ENCODE measurements at regions not wholly inside any gene's neighbourhood (a gene's known extent, or its start where the extent isn't known, plus 50 kb on each side); places are given as distances from the start of the nearest gene placed in this dataset.
A peak's percentile ranks its signal among the peaks of the same experiment; 100 is the strongest.

- intact Hi-C loops (cut with micrococcal nuclease) (no loop called here), in situ Hi-C loops (cut with MboI) (loop anchor here (25.0 kb wide), 1 partner anchor 441 kb away; no protein-coding TSS in a partner anchor)
- no peaks in the 10 kb centered on the region for H3K36me3 ChIP-seq (ENCODE audit: control insufficient read depth, insufficient read depth, low read length)
- 9% methylated on average over 7 of the region's 7 CpGs for WGBS (ENCODE audit: insufficient coverage, low coverage, missing lambda C conversion rate)
- no peak overlapping the region for H3K4me3 ChIP-seq
- H3K4me1 ChIP-seq (replicated peaks in 1 of 2; ENCODE audit: control insufficient read depth in 2 of 2, insufficient read depth in 2 of 2, low read length in 2 of 2), result no peaks in the 10 kb centered on the region
- H3K79me2 ChIP-seq (ENCODE audit: control insufficient read depth, insufficient read depth, low read length), result no peaks in the 10 kb centered on the region
- no peak overlapping the region for H3K4me2 ChIP-seq (ENCODE audit: insufficient read depth, low read length)
- H3K27me3 ChIP-seq (ENCODE audit: control insufficient read depth in 2 of 2, insufficient read depth in 2 of 2, low read length in 2 of 2), result no peaks in the 10 kb centered on the region
- no TSS peak for BruUV-seq (replicated peaks)
- no peak for TF ChIP-seq SP1 (CRISPR knock-in tag; IDR thresholded peaks at IDR 0.05)
- TF ChIP-seq CEBPG (CRISPR knock-in tag; IDR thresholded peaks at IDR 0.05), result no peak
- peak; percentile 40 to 92; a peak in 3 of 4 replicates for TF ChIP-seq CEBPG (tag; conservative IDR thresholded peaks at IDR 0.05 in 1 of 2, IDR thresholded peaks at IDR 0.05 in 1 of 2)
- peak; percentile 88 for TF ChIP-seq CEBPB (tag; IDR thresholded peaks at IDR 0.05)
- H3K9me3 ChIP-seq (replicated peaks; ENCODE audit: control insufficient read depth, insufficient read depth, low read depth, low read length), result no peaks in the 10 kb centered on the region
- H3K27ac ChIP-seq (ENCODE audit: extremely low read depth, low read depth, low read length), result no peak overlapping the region
- no peaks in the 10 kb centered on the region for H4K20me1 ChIP-seq (replicated peaks; ENCODE audit: control insufficient read depth, insufficient read depth, low read length)
- no peak overlapping the region for H3K9ac ChIP-seq (ENCODE audit: insufficient read depth in 1 of 2, low read depth in 2 of 2, low read length in 2 of 2)
- ATAC-seq (no peak), DNase-seq (ENCODE audit: extremely low read depth in 1 of 4, low spot score in 3 of 4) (no peak), FAIRE-seq (no peak)
- ChIA-PET POLR2A (no interaction called here), CTCF (ENCODE audit: low intra/inter-chr PET ratio) (no interaction called here)
- no peaks in the 10 kb centered on the region for H3K9me1 ChIP-seq (ENCODE audit: control insufficient read depth, insufficient read depth, low read length)
- H2AFZ ChIP-seq (ENCODE audit: low read depth, low read length), result no peak overlapping the region
Measured at GRCh38 chr3:157871248-157871647, 235.0 kb downstream of the SHOX2 start.

DNA sequence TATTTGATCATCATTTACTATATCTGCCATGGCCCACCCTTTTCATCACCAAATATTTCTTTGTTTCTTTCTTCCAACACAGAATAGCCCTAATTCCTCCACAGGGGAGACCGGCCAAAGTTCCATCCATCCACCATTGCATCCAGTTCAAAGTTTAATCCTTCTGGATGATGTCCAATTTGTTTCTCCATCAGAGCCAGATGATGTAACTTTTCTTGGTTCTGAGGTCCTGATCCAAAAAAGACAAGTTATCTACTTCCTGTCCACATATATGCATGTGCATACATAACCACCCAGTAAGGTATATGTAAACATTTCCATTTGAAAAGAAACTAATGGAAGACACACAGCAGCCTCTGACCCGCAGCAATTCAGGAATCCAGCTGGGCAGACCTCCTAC lies 237.3 kb downstream of the SHOX2 start:
- no peak for FAIRE-seq
- no peak for ATAC-seq

More for the DNA sequence above, 237.3 kb downstream of the SHOX2 start:
- DNase-seq (ENCODE audit: extremely low read depth in 1 of 4, low spot score in 3 of 4), result no peak
- no peak overlapping the region for H3K27ac ChIP-seq (ENCODE audit: extremely low read depth, low read depth, low read length)
- H3K9me1 ChIP-seq (ENCODE audit: control insufficient read depth, insufficient read depth, low read length), result no peaks in the 10 kb centered on the region
- no peaks in the 10 kb centered on the region for H3K27me3 ChIP-seq (ENCODE audit: control insufficient read depth in 2 of 2, insufficient read depth in 2 of 2, low read length in 2 of 2)
- H3K4me2 ChIP-seq (ENCODE audit: insufficient read depth, low read length), result no peak overlapping the region
- no peaks in the 10 kb centered on the region for H3K36me3 ChIP-seq (ENCODE audit: control insufficient read depth, insufficient read depth, low read length)
- no peak overlapping the region for H3K4me3 ChIP-seq
- in situ Hi-C loops (cut with MboI), result loop anchor here (25.0 kb wide), 1 partner anchor 443 kb away; no protein-coding TSS in a partner anchor
- H2AFZ ChIP-seq (ENCODE audit: low read depth, low read length), result no peak overlapping the region
- no TSS peak for BruUV-seq (replicated peaks)
- H3K4me1 ChIP-seq (replicated peaks in 1 of 2; ENCODE audit: control insufficient read depth in 2 of 2, insufficient read depth in 2 of 2, low read length in 2 of 2), result no peaks in the 10 kb centered on the region
- intact Hi-C loops (cut with micrococcal nuclease), result loop anchor here (5.0 kb wide), 2 partner anchors 223 to 663 kb away; no protein-coding TSS in a partner anchor
- H3K9ac ChIP-seq (ENCODE audit: insufficient read depth in 1 of 2, low read depth in 2 of 2, low read length in 2 of 2), result no peak overlapping the region
- H4K20me1 ChIP-seq (replicated peaks; ENCODE audit: control insufficient read depth, insufficient read depth, low read length), result no peaks in the 10 kb centered on the region
- 0% methylated on average over 2 of the region's 2 CpGs for WGBS (ENCODE audit: insufficient coverage, low coverage, missing lambda C conversion rate)
- no peak for TF ChIP-seq FOS (IDR thresholded peaks at IDR 0.05; ENCODE audit: extremely low read depth, insufficient read length)
- CTCF ChIA-PET (ENCODE audit: low intra/inter-chr PET ratio), result no interaction called here
- POLR2A ChIA-PET, result no interaction called here
- no peaks in the 10 kb centered on the region for H3K79me2 ChIP-seq (ENCODE audit: control insufficient read depth, insufficient read depth, low read length)
- H3K9me3 ChIP-seq (replicated peaks; ENCODE audit: control insufficient read depth, insufficient read depth, low read depth, low read length), result no peaks in the 10 kb centered on the region
